Ishikawa (cell line): ENCODE measurements at regions not wholly inside any gene's neighbourhood (a gene's known extent, or its start where the extent isn't known, plus 50 kb on each side); places are given as distances from the start of the nearest gene placed in this dataset.

Experiments
- CEBPB ChIP-seq: IDR thresholded peaks from 2 replicates; pipeline ENCODE4 v1.6.1; 2012
- CREB1 ChIP-seq: IDR thresholded peaks from 2 replicates; pipeline ENCODE4 v1.6.1; 2012; ENCODE audit warnings: low read depth
- EGR1 ChIP-seq: IDR thresholded peaks from 2 replicates; pipeline ENCODE4 v1.6.1; 2012
- EP300 ChIP-seq: IDR thresholded peaks from 2 replicates; pipeline ENCODE4 v1.6.1; 2012; ENCODE audit warnings: borderline replicate concordance
- FOXM1 ChIP-seq: IDR thresholded peaks from 2 replicates; pipeline ENCODE4 v1.6.1; 2012; ENCODE audit warnings: low read depth, borderline replicate concordance
- NFIC ChIP-seq: IDR thresholded peaks from 2 replicates; pipeline ENCODE4 v1.6.1; 2012
- RAD21 ChIP-seq: IDR thresholded peaks from 2 replicates; pipeline ENCODE4 v1.6.1; 2012; ENCODE audit warnings: low read depth
- TAF1 ChIP-seq: IDR thresholded peaks from 2 replicates; pipeline ENCODE4 v1.6.1; 2012; ENCODE audit warnings: low read depth, mild to moderate bottlenecking
- TCF12 ChIP-seq: IDR thresholded peaks from 2 replicates; pipeline ENCODE4 v1.6.1; 2012; ENCODE audit warnings: low read depth
- TEAD4 ChIP-seq: IDR thresholded peaks from 2 replicates; pipeline ENCODE4 v1.6.1; 2012
- YY1 ChIP-seq: IDR thresholded peaks from 2 replicates; pipeline ENCODE4 v1.6.1; 2012; ENCODE audit warnings: low read depth
- ZBTB7A ChIP-seq: IDR thresholded peaks from 2 replicates; pipeline ENCODE4 v1.6.1; 2012; ENCODE audit warnings: low read depth
- TF ChIP-seq, protein P1 (sequence below): IDR thresholded peaks from 2 replicates; pipeline ENCODE4 v1.6.1; 2012
- TF ChIP-seq, protein P2 (sequence below): IDR thresholded peaks from 2 replicates; pipeline ENCODE4 v1.6.1; 2012
- TF ChIP-seq, protein P3 (sequence below): IDR thresholded peaks from 2 replicates; pipeline ENCODE4 v1.6.1; 2012; ENCODE audit warnings: low read depth, mild to moderate bottlenecking

DNA sequence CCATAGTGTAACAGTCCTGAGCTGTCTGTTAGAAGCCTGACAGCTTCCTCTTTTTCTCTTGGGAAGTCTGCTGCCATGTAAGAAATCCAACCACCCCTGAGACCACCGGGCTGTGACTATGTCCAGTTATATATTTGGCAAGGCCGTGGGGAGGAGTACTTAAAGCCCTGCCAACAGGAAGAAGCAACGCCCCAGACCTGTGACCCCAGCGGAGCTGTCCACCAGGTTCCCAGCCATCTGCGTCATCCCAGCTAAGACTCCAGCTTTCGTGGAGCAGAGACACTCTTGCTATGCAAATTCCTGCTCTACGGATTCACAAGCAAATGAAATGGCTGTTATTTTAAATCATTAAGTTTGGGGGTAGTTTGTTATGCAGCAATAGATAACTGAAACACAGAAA, 417.3 kb downstream of the TLE4 start:
- no peak for TF ChIP-seq YY1

DNA sequence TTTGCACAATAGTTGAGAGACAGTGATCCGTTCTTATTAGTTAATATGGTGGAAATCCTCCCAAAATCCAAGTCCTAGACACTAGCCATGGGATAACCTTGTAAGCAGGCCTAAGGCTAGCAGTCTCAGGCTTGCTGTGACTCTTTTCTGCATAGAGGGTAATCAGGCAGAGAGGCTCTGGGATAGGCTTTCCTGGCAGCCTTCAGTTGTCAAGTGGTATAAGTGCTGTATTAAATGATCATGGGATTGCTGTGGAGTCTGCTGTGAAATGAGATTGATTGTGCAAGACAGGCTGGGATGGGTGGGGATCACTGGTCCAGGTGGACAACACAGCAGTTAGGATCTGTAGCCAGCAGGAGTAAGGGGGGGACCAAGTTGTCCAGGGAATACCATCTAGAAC, 416.4 kb downstream of the TLE4 start:
- TF ChIP-seq CEBPB = no peak
- TF ChIP-seq RAD21 = no peak
- TF ChIP-seq EP300 = no peak
- TF ChIP-seq, protein P1, sequence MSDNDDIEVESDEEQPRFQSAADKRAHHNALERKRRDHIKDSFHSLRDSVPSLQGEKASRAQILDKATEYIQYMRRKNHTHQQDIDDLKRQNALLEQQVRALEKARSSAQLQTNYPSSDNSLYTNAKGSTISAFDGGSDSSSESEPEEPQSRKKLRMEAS = no peak
- no peak for TF ChIP-seq CREB1
- TF ChIP-seq FOXM1 = no peak
- no peak for TF ChIP-seq TEAD4
- TF ChIP-seq TCF12 = no peak
- no peak for TF ChIP-seq TAF1
- TF ChIP-seq YY1 = no peak
- no peak for TF ChIP-seq EGR1
- TF ChIP-seq, protein P2, sequence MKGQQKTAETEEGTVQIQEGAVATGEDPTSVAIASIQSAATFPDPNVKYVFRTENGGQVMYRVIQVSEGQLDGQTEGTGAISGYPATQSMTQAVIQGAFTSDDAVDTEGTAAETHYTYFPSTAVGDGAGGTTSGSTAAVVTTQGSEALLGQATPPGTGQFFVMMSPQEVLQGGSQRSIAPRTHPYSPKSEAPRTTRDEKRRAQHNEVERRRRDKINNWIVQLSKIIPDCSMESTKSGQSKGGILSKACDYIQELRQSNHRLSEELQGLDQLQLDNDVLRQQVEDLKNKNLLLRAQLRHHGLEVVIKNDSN = no peak
- TF ChIP-seq NFIC = no peak
- TF ChIP-seq ZBTB7A = no peak
- TF ChIP-seq, protein P3, sequence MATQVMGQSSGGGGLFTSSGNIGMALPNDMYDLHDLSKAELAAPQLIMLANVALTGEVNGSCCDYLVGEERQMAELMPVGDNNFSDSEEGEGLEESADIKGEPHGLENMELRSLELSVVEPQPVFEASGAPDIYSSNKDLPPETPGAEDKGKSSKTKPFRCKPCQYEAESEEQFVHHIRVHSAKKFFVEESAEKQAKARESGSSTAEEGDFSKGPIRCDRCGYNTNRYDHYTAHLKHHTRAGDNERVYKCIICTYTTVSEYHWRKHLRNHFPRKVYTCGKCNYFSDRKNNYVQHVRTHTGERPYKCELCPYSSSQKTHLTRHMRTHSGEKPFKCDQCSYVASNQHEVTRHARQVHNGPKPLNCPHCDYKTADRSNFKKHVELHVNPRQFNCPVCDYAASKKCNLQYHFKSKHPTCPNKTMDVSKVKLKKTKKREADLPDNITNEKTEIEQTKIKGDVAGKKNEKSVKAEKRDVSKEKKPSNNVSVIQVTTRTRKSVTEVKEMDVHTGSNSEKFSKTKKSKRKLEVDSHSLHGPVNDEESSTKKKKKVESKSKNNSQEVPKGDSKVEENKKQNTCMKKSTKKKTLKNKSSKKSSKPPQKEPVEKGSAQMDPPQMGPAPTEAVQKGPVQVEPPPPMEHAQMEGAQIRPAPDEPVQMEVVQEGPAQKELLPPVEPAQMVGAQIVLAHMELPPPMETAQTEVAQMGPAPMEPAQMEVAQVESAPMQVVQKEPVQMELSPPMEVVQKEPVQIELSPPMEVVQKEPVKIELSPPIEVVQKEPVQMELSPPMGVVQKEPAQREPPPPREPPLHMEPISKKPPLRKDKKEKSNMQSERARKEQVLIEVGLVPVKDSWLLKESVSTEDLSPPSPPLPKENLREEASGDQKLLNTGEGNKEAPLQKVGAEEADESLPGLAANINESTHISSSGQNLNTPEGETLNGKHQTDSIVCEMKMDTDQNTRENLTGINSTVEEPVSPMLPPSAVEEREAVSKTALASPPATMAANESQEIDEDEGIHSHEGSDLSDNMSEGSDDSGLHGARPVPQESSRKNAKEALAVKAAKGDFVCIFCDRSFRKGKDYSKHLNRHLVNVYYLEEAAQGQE = no peak

DNA sequence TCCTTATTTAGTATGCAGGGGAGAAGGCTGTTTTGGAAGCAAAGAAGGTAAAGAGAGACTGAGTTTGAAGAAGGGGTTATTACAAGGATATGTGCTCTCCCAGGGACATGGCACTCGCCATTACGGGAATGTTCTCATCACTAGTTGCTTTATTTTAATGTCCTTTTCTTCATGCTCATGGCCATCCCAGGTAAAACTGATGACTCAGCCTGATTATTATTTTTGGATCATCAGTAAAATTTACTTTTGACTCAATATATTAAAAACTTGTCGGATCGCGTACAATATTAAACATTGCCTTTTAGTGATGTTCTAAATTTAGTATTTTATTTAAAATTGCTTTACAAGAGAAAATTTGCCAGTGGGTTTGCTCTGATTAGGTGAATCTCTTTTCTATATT, 414.7 kb downstream of the TLE4 start:
- TF ChIP-seq TAF1 (no peak), YY1 (no peak), EGR1 (no peak), ZBTB7A (no peak), CREB1 (no peak)
- TF ChIP-seq, protein P2 = no peak

DNA sequence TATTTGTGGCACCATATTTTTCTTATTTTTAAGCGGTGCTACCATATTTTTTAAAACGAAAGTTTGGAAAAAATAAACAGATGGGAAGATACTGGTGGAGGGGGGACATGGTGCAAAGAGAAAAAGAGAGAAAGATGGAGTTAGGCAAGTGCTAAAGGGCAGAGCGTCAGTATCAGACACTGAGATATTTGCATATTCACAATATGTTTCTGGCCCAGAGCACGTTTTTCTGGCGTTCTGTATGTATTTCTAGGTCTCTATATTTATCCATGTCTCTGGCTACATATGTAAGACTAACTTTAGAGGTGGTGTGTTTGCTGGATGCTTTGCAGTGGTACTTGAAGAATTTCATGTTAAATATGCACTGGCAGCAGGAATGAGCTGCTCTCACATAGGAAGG, 414.0 kb downstream of the TLE4 start:
- no peak for TF ChIP-seq RAD21
- TF ChIP-seq EP300 = no peak
- no peak for TF ChIP-seq TCF12
- no peak for TF ChIP-seq TEAD4
- no peak for TF ChIP-seq FOXM1
- TF ChIP-seq, protein P2 = no peak
- no peak for TF ChIP-seq EGR1
- no peak for TF ChIP-seq YY1

DNA sequence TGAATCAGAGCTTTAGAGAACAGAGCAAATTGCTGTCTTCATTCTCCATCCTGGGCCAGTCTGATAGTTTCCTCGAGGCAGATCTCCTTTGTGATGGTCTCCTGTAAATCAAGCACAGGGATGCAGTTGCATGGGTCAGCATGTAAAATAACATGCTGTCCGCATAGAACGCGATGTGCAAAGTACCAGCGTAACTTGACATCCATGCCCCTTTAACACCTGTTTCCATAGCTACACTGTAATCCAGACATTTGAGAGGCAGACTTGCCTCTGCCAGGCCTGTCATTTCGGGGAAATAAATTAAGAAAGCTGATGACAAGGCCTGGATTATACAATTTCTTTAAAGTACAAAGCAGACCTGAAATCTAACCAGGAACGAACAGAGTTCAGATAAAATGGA, 413.5 kb downstream of the TLE4 start:
- TF ChIP-seq TAF1 (no peak), CEBPB (no peak), YY1 (no peak), NFIC (no peak)
- TF ChIP-seq, protein P2 = no peak

DNA sequence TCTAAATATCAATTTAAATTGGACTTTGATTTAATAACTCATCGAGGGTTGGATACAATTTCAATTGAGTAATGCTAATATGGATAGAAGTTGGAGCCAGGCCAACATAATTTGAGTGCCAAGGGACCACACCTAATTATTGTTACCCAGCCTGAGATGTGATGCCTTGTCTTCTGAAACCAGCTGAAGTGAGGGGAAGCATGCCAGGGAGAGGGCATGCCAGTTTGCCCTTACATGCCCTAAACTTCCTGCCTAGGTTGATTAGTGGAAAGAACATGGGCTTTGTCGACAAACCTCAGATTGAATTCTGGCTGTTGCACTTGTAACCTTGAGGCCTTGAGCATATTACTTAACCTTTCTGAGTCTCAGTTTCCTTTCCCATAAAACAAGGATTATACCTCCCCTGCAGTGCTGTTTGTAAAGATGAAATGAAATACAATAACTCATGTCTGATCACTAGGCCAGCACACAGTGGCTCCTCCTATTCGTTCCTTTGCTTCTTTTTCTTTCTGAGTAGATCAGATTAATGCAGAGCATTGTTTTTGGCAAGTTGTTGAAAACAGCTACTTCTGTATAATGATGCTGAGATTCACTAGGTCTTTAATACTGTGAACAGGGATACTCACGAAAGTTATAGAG, 412.8 kb downstream of the TLE4 start:
- TF ChIP-seq, protein P1 = no peak
- TF ChIP-seq EP300 (no peak), CREB1 (no peak), FOXM1 (no peak), CEBPB (no peak), NFIC (no peak), TCF12 (no peak), TEAD4 (no peak), YY1 (no peak), RAD21 (no peak), EGR1 (no peak), ZBTB7A (no peak), TAF1 (no peak)
- TF ChIP-seq, protein P3 = no peak
- TF ChIP-seq, protein P2 = no peak
